ENCODE measurements at regions not wholly inside any gene's neighbourhood (a gene's known extent, or its start where the extent isn't known, plus 50 kb on each side); places are given as distances from the start of the nearest gene placed in this dataset.

DNA sequence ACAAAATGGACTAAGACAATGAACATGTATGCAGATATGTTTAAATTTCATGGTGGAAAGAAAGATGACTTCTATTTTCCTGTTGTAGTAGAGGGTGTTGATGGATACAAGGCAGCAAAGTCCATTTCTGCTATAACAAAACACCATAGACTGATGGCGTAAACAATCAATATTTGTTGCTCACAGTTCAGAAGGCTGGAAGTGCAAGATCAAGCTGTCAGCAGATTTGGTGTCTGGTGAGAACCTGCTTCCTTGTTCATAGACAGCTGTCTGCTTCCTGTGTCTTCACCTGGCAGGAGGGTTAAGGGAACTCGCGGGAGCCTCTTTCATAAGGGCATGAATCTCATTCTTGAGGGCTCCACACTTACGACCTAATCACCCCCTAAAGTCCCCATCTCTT lies 83.0 kb upstream of the ELOVL5 start:
- TF ChIP-seq, protein P1, sequence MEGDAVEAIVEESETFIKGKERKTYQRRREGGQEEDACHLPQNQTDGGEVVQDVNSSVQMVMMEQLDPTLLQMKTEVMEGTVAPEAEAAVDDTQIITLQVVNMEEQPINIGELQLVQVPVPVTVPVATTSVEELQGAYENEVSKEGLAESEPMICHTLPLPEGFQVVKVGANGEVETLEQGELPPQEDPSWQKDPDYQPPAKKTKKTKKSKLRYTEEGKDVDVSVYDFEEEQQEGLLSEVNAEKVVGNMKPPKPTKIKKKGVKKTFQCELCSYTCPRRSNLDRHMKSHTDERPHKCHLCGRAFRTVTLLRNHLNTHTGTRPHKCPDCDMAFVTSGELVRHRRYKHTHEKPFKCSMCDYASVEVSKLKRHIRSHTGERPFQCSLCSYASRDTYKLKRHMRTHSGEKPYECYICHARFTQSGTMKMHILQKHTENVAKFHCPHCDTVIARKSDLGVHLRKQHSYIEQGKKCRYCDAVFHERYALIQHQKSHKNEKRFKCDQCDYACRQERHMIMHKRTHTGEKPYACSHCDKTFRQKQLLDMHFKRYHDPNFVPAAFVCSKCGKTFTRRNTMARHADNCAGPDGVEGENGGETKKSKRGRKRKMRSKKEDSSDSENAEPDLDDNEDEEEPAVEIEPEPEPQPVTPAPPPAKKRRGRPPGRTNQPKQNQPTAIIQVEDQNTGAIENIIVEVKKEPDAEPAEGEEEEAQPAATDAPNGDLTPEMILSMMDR (IDR thresholded peaks at IDR 0.05), result no peak
- H3K27ac ChIP-seq (ENCODE audit: low read length), result no peak overlapping the region
- WGBS (ENCODE audit: insufficient coverage), result 64% methylated on average over 4 of the region's 4 CpGs
- ATAC-seq, result no peak
- Mint-ChIP-seq H3K36me3 (no peaks in the 10 kb centered on the region), H3K4me3 (no peak overlapping the region), H3K9me3 (no peaks in the 10 kb centered on the region), H3K27me3 (ENCODE audit: low read depth in 2 of 2) (peaks cover 0 to 2% of the 10 kb centered on the region in 2 donors), H3K27ac (no peak overlapping the region), H3K4me1 (peaks cover 10 to 16% of the 10 kb centered on the region in 2 donors)
- intact Hi-C loops (cut with micrococcal nuclease), result no loop called here
- no peaks in the 10 kb centered on the region for H3K27me3 ChIP-seq (ENCODE audit: control insufficient read depth, insufficient read depth, low read length)
- H3K4me1 ChIP-seq (ENCODE audit: control insufficient read depth, insufficient read depth, low read length), result no peaks in the 10 kb centered on the region
- peak in 1 of 2 donors; percentile 11 for DNase-seq
- no peak overlapping the region for H3K4me3 ChIP-seq (ENCODE audit: low read length)
- H3K9me3 ChIP-seq (ENCODE audit: control insufficient read depth, insufficient read depth, low read length), result no peaks in the 10 kb centered on the region
- H3K36me3 ChIP-seq (ENCODE audit: control insufficient read depth, insufficient read depth, low read length), result no peaks in the 10 kb centered on the region

DNA sequence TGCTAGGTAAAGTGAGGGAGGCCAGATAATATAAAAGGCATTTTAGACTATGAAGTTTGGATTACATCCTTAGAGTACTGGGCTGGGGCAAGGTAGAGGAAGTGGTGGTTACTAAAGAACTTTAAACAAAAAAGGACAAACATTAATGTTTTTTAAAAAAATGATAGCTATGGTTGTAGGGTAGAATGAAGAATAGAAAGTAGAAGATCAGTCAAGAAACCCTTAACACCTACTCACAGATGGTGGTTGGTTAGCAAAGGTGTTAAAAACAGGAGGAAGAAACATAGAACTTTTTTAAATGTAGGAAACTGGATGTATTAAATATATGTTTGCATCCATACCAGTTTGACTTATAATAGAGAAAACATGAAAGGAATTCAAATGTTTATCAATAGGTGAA lies 80.7 kb upstream of the ELOVL5 start:
- ATAC-seq (peak in 2 of 3 donors; percentile 34 to 50), DNase-seq (no peak)
- H3K36me3 ChIP-seq (ENCODE audit: control insufficient read depth, insufficient read depth, low read length), result no peaks in the 10 kb centered on the region
- H3K27me3 ChIP-seq (ENCODE audit: control insufficient read depth, insufficient read depth, low read length), result no peaks in the 10 kb centered on the region
- TF ChIP-seq, protein P1 (IDR thresholded peaks at IDR 0.05), result no peak
- peaks cover 0 to 2% of the 10 kb centered on the region in 2 donors for H3K27me3 Mint-ChIP-seq (ENCODE audit: low read depth in 2 of 2)
- H3K9me3 ChIP-seq (ENCODE audit: control insufficient read depth, insufficient read depth, low read length), result no peaks in the 10 kb centered on the region
- peak overlapping the region; percentile 14 to 31 for H3K27ac Mint-ChIP-seq
- H3K27ac ChIP-seq (ENCODE audit: low read length), result no peak overlapping the region
- peaks cover 10 to 16% of the 10 kb centered on the region in 2 donors for H3K4me1 Mint-ChIP-seq
- H3K9me3 Mint-ChIP-seq, result no peaks in the 10 kb centered on the region
- H3K4me1 ChIP-seq (ENCODE audit: control insufficient read depth, insufficient read depth, low read length), result no peaks in the 10 kb centered on the region
- peak overlapping the region; percentile 15 for H3K4me3 Mint-ChIP-seq
- no peaks in the 10 kb centered on the region for H3K36me3 Mint-ChIP-seq
- intact Hi-C loops (cut with micrococcal nuclease), result no loop called here
- no peak overlapping the region for H3K4me3 ChIP-seq (ENCODE audit: low read length)

DNA sequence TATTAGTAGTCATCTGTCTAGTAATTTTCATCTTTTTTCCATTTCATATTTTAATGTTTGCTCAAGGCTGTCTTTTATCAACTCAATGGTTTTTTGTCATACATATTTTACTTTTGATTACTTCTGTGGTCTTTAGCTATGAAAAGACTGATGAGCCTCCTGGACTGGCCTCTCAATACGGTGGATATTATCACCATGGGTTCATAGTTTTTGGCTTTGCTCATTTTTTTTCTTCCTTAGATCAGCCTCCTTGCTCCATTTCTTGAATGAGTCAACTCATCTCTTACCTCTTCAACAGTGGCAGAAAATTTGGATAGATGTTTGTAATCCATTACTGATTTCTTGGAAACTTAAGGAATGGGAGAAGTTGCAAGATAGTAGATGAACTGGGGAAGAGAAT lies 80.1 kb upstream of the ELOVL5 start:
- peak overlapping the region; percentile 14 to 31 for H3K27ac Mint-ChIP-seq
- TF ChIP-seq, protein P1 (IDR thresholded peaks at IDR 0.05), result no peak
- no peak for ATAC-seq
- intact Hi-C loops (cut with micrococcal nuclease), result no loop called here
- Histone ChIP-seq H3K36me3 (ENCODE audit: control insufficient read depth, insufficient read depth, low read length) (no peaks in the 10 kb centered on the region), H3K4me1 (ENCODE audit: control insufficient read depth, insufficient read depth, low read length) (no peaks in the 10 kb centered on the region), H3K27me3 (ENCODE audit: control insufficient read depth, insufficient read depth, low read length) (no peaks in the 10 kb centered on the region), H3K9me3 (ENCODE audit: control insufficient read depth, insufficient read depth, low read length) (no peaks in the 10 kb centered on the region), H3K4me3 (ENCODE audit: low read length) (no peak overlapping the region), H3K27ac (ENCODE audit: low read length) (no peak overlapping the region)
- no peak overlapping the region for H3K4me3 Mint-ChIP-seq
- no peak for DNase-seq
- H3K36me3 Mint-ChIP-seq, result no peaks in the 10 kb centered on the region
- H3K4me1 Mint-ChIP-seq, result peaks cover 10 to 16% of the 10 kb centered on the region in 2 donors
- peaks cover 0 to 2% of the 10 kb centered on the region in 2 donors for H3K27me3 Mint-ChIP-seq (ENCODE audit: low read depth in 2 of 2)
- 92% methylated on average over 1 of the region's 1 CpG for WGBS (ENCODE audit: insufficient coverage)
- no peaks in the 10 kb centered on the region for H3K9me3 Mint-ChIP-seq

DNA sequence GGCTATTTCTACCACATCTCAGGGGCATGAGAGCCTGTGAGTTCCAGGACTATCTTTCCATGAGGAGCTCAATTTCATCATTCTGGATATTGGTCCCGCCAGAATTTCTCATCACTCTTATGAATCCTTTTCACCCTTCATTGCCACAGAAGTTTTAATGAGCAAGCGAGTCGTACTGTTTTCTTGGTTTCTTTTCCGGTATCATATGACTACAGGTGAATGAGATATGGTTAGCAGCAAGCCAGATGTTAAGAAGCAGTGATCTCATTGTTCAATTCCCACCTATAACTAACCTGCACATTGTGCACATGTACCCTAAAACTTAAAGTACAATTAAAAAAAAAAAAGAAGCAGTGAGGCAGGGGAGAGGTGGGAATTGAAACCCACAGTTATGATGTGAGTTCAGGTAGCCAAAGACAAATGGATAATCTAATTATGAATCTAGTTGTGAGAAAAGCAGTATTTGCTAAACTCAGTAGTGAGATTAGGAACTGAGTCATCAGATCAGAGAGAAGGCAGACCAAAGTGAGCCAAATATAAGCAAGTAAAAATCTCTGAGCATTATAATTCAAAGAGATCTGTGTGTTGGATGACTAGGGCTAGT lies 78.0 kb upstream of the ELOVL5 start:
- 81% methylated on average over 1 of the region's 4 CpGs for WGBS (ENCODE audit: insufficient coverage)
- Histone ChIP-seq H3K4me3 (ENCODE audit: low read length) (no peak overlapping the region), H3K36me3 (ENCODE audit: control insufficient read depth, insufficient read depth, low read length) (no peaks in the 10 kb centered on the region), H3K27ac (ENCODE audit: low read length) (no peak overlapping the region), H3K4me1 (ENCODE audit: control insufficient read depth, insufficient read depth, low read length) (no peaks in the 10 kb centered on the region), H3K9me3 (ENCODE audit: control insufficient read depth, insufficient read depth, low read length) (no peaks in the 10 kb centered on the region), H3K27me3 (ENCODE audit: control insufficient read depth, insufficient read depth, low read length) (no peaks in the 10 kb centered on the region)
- Mint-ChIP-seq H3K27me3 (ENCODE audit: low read depth in 2 of 2) (peaks cover 0 to 2% of the 10 kb centered on the region in 2 donors), H3K4me1 (peaks cover 10 to 12% of the 10 kb centered on the region in 2 donors), H3K4me3 (no peak overlapping the region), H3K36me3 (no peaks in the 10 kb centered on the region), H3K27ac (no peak overlapping the region), H3K9me3 (no peaks in the 10 kb centered on the region)
- intact Hi-C loops (cut with micrococcal nuclease), result no loop called here
- TF ChIP-seq, protein P1 (IDR thresholded peaks at IDR 0.05), result no peak
- DNase-seq (no peak), ATAC-seq (no peak)
